ENCODE measurements at regions not wholly inside any gene's neighbourhood (a gene's known extent, or its start where the extent isn't known, plus 50 kb on each side); places are given as distances from the start of the nearest gene placed in this dataset.
"Not testable (repeated sequence)": the region's sequence is repeated elsewhere in the genome, so short reads cannot be mapped to it uniquely, and the experiment has no call there.

GRCh38 chr16:24645739-24646645, 83.5 kb upstream of the TNRC6A start:
- DNase-seq (ENCODE audit: low spot score) = no peak
- Histone ChIP-seq H3K27ac (peak overlapping the region in 1 of 2 donors; percentile 47), H3K4me3 (no peak overlapping the region)
- TF ChIP-seq CTCF (IDR thresholded peaks at IDR 0.05) = no peak

GRCh38 chr16:24646646-24646995, 82.8 kb upstream of the TNRC6A start:
- DNase-seq (ENCODE audit: low spot score) = no peak
- peak overlapping the region in 1 of 2 donors; percentile 47 for H3K27ac ChIP-seq
- H3K4me3 ChIP-seq = no peak overlapping the region
- no peak for TF ChIP-seq CTCF (IDR thresholded peaks at IDR 0.05)

- no peak for DNase-seq (ENCODE audit: low spot score)
- Histone ChIP-seq H3K4me3 (no peak overlapping the region), H3K27ac (no peak overlapping the region)
- TF ChIP-seq CTCF (IDR thresholded peaks at IDR 0.05) = no peak
These were observed 77.2 kb upstream of the TNRC6A start for GRCh38 chr16:24652209-24652712.

- DNase-seq (ENCODE audit: low spot score) = no peak
- TF ChIP-seq CTCF (IDR thresholded peaks at IDR 0.05) = no peak
- Histone ChIP-seq H3K4me3 (no peak overlapping the region), H3K27ac (no peak overlapping the region)
These were observed 76.6 kb upstream of the TNRC6A start for GRCh38 chr16:24652803-24653202.

- DNase-seq (ENCODE audit: low spot score) = no peak
- no peak for TF ChIP-seq CTCF (IDR thresholded peaks at IDR 0.05)
- Histone ChIP-seq H3K27ac (no peak overlapping the region), H3K4me3 (no peak overlapping the region)
These were observed 75.7 kb upstream of the TNRC6A start for GRCh38 chr16:24653725-24654124.

GRCh38 chr16:24665942-24666341, 63.5 kb upstream of the TNRC6A start:
- DNase-seq (ENCODE audit: low spot score); H3K4me3 ChIP-seq; H3K27ac ChIP-seq: not testable (repeated sequence)

- DNase-seq (ENCODE audit: low spot score) = no peak
- Histone ChIP-seq H3K27ac (peak overlapping the region in 1 of 2 donors; percentile 88), H3K4me3 (no peak overlapping the region)
- TF ChIP-seq CTCF (IDR thresholded peaks at IDR 0.05) = no peak
These were observed 62.1 kb upstream of the TNRC6A start for GRCh38 chr16:24667244-24667764.

Measured in coronary artery (tissue), 2 donors.